ENCODE measurements at regions not wholly inside any gene's neighbourhood (a gene's known extent, or its start where the extent isn't known, plus 50 kb on each side); places are given as distances from the start of the nearest gene placed in this dataset.

DNA sequence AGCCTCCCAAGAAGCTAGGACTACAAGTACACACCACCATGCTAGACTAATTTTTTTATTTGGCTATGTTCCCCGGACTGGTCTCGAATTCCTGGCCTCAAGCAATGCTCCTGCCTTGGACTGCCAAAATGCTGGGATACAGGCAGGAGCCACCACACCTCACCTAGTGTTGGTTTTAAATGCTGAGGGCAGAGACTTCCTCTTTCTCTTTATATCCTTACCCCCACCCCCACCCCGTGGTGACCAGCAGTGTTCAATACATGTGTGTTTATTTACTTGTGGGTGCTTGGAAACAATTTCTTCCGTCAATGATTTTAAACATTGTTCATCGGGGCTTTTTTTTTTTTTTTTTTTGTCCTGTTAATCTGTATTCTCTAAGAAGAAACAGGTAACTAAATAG lies 158.9 kb downstream of the ZBTB18 start:
- TF ChIP-seq, protein P1, sequence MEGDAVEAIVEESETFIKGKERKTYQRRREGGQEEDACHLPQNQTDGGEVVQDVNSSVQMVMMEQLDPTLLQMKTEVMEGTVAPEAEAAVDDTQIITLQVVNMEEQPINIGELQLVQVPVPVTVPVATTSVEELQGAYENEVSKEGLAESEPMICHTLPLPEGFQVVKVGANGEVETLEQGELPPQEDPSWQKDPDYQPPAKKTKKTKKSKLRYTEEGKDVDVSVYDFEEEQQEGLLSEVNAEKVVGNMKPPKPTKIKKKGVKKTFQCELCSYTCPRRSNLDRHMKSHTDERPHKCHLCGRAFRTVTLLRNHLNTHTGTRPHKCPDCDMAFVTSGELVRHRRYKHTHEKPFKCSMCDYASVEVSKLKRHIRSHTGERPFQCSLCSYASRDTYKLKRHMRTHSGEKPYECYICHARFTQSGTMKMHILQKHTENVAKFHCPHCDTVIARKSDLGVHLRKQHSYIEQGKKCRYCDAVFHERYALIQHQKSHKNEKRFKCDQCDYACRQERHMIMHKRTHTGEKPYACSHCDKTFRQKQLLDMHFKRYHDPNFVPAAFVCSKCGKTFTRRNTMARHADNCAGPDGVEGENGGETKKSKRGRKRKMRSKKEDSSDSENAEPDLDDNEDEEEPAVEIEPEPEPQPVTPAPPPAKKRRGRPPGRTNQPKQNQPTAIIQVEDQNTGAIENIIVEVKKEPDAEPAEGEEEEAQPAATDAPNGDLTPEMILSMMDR (IDR thresholded peaks at IDR 0.05; ENCODE audit: low read depth, low read length, missing input control), result no peak
- TF ChIP-seq NR2F2 (IDR thresholded peaks at IDR 0.05) (no peak), TAF1 (conservative IDR thresholded peaks at IDR 0.05) (no peak), FOXA2 (IDR thresholded peaks at IDR 0.05) (no peak), EGR1 (IDR thresholded peaks at IDR 0.05; ENCODE audit: low read depth in 2 of 2) (no peak), FOXA1 (IDR thresholded peaks at IDR 0.05) (no peak), HNF4A (conservative IDR thresholded peaks at IDR 0.05) (no peak), YY1 (IDR thresholded peaks at IDR 0.05) (no peak), GABPA (IDR thresholded peaks at IDR 0.05 in 1 of 2, conservative IDR thresholded peaks at IDR 0.05 in 1 of 2) (no peak)
- TF ChIP-seq, protein P2, sequence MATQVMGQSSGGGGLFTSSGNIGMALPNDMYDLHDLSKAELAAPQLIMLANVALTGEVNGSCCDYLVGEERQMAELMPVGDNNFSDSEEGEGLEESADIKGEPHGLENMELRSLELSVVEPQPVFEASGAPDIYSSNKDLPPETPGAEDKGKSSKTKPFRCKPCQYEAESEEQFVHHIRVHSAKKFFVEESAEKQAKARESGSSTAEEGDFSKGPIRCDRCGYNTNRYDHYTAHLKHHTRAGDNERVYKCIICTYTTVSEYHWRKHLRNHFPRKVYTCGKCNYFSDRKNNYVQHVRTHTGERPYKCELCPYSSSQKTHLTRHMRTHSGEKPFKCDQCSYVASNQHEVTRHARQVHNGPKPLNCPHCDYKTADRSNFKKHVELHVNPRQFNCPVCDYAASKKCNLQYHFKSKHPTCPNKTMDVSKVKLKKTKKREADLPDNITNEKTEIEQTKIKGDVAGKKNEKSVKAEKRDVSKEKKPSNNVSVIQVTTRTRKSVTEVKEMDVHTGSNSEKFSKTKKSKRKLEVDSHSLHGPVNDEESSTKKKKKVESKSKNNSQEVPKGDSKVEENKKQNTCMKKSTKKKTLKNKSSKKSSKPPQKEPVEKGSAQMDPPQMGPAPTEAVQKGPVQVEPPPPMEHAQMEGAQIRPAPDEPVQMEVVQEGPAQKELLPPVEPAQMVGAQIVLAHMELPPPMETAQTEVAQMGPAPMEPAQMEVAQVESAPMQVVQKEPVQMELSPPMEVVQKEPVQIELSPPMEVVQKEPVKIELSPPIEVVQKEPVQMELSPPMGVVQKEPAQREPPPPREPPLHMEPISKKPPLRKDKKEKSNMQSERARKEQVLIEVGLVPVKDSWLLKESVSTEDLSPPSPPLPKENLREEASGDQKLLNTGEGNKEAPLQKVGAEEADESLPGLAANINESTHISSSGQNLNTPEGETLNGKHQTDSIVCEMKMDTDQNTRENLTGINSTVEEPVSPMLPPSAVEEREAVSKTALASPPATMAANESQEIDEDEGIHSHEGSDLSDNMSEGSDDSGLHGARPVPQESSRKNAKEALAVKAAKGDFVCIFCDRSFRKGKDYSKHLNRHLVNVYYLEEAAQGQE (IDR thresholded peaks at IDR 0.05), result no peak

Measured in liver (tissue), 3 donors.